OCI-LY1 (cell line): ENCODE measurements at regions not wholly inside any gene's neighbourhood (a gene's known extent, or its start where the extent isn't known, plus 50 kb on each side); places are given as distances from the start of the nearest gene placed in this dataset.

Experiments
- H2AFZ ChIP-seq: fragments of 200-600 bp; sonication (generic), shearing (Covaris generic); 2 replicates; pipeline ENCODE4 v1.6.0; 2014; ENCODE audit warnings: antibody characterized with exemption, mild to moderate bottlenecking, low read length
- H3F3A ChIP-seq: fragments of 200-600 bp; sonication (generic), shearing (Covaris generic); 2 replicates; pipeline ENCODE4 v1.6.0; 2014; ENCODE audit warnings: mild to moderate bottlenecking, antibody characterized with exemption, low read length, moderate library complexity; ENCODE audit not compliant: insufficient read depth
- H3K27ac ChIP-seq: fragments of 200-600 bp; sonication (generic); 2 replicates; pipeline ENCODE4 v1.5.1; 2014; ENCODE audit warnings: low read length, mixed run types, mild to moderate bottlenecking, low read depth; ENCODE audit not compliant: poor library complexity, severe bottlenecking
- H3K27me3 ChIP-seq: fragments of 200-600 bp; sonication (generic); 2 replicates; pipeline ENCODE4 v1.6.0; 2014; ENCODE audit warnings: antibody characterized with exemption, mild to moderate bottlenecking, low read length, moderate library complexity; ENCODE audit not compliant: insufficient read depth
- H3K36me3 ChIP-seq: fragments of 200-600 bp; sonication (generic); 2 replicates; pipeline ENCODE4 v1.6.1; 2014; ENCODE audit warnings: mild to moderate bottlenecking, antibody characterized with exemption, low read length, moderate library complexity, mixed read lengths; ENCODE audit not compliant: insufficient read depth
- H3K4me1 ChIP-seq: fragments of 200-600 bp; sonication (generic); 2 replicates; pipeline ENCODE4 v1.5.1; 2014; ENCODE audit warnings: mild to moderate bottlenecking, low read length, moderate library complexity; ENCODE audit not compliant: insufficient read depth, severe bottlenecking
- H3K4me2 ChIP-seq: fragments of 200-600 bp; sonication (generic), shearing (Covaris generic); 2 replicates; pipeline ENCODE4 v1.6.1; 2014; ENCODE audit warnings: low read length
- H3K4me3 ChIP-seq: fragments of 200-600 bp; sonication (generic); 2 replicates; pipeline ENCODE4 v1.5.1; 2014; ENCODE audit warnings: low read length, low read depth, mild to moderate bottlenecking, mixed read lengths; ENCODE audit not compliant: poor library complexity, severe bottlenecking
- H3K79me2 ChIP-seq: fragments of 200-600 bp; shearing (Covaris generic); 2 replicates; pipeline ENCODE4 v1.6.1; 2016; ENCODE audit warnings: mixed run types, low read length, mixed read lengths; ENCODE audit not compliant: insufficient read depth
- H3K9ac ChIP-seq: fragments of 200-600 bp; sonication (generic), shearing (Covaris generic); 2 replicates; pipeline ENCODE4 v1.6.1; 2014; ENCODE audit warnings: mild to moderate bottlenecking, low read length, mixed read lengths
- H3K9me2 ChIP-seq: fragments of 200-600 bp; sonication (generic), shearing (Covaris generic); 2 replicates; pipeline ENCODE4 v1.6.1; 2014; ENCODE audit warnings: low read depth, mild to moderate bottlenecking, low read length, mixed read lengths
- H3K9me3 ChIP-seq: fragments of 200-600 bp; shearing (Covaris generic); 2 replicates; pipeline ENCODE4 v1.6.1; 2014; ENCODE audit warnings: low read length, mixed read lengths
- H4K20me1 ChIP-seq: fragments of 200-600 bp; sonication (generic), shearing (Covaris generic); 2 replicates; pipeline ENCODE4 v1.6.0; 2016; ENCODE audit warnings: mild to moderate bottlenecking, low read length; ENCODE audit not compliant: insufficient read depth
- EZH2 ChIP-seq: fragments of 200-600 bp; sonication (generic), shearing (Covaris generic); IDR thresholded peaks from 2 replicates; pipeline ENCODE4 v1.8.0; 2017; ENCODE audit warnings: borderline replicate concordance, mixed run types, mild to moderate bottlenecking, antibody characterized with exemption, low read length, moderate library complexity, mixed read lengths
- TF ChIP-seq, protein P1 (sequence below): fragments of 200-600 bp; sonication (generic), shearing (Covaris generic); IDR thresholded peaks from 2 replicates; pipeline ENCODE4 v1.5.1; 2017; ENCODE audit warnings: mild to moderate bottlenecking, antibody characterized with exemption, low read length, moderate library complexity, mixed read lengths

DNA sequence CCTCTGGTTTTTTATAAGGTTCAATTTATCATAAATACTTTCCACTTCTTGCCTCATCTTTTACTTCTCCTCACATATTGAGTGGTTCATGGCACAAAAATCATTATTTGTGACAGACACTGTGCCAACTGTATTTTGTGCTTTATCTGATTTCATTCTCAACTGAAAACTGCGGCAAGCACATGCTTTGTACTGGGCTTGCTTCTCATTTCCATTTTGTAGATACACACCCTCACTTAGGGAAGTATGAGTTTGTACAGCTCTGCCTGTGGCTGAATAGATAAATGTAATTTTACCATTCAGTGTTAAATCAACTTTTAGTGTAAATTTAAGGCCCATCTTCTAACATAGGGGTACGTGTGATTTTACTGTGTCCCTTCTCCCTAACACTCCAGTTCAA is 83.6 kb downstream of the ANXA2R start:
- no peaks in the 10 kb centered on the region for H3K9me2 ChIP-seq
- no peak overlapping the region for H3K4me3 ChIP-seq
- H3K27me3 ChIP-seq: no peaks in the 10 kb centered on the region
- no peaks in the 10 kb centered on the region for H3F3A ChIP-seq
- H3K27ac ChIP-seq: no peak overlapping the region
- no peak overlapping the region for H2AFZ ChIP-seq
- no peaks in the 10 kb centered on the region for H4K20me1 ChIP-seq
- TF ChIP-seq, protein P1, sequence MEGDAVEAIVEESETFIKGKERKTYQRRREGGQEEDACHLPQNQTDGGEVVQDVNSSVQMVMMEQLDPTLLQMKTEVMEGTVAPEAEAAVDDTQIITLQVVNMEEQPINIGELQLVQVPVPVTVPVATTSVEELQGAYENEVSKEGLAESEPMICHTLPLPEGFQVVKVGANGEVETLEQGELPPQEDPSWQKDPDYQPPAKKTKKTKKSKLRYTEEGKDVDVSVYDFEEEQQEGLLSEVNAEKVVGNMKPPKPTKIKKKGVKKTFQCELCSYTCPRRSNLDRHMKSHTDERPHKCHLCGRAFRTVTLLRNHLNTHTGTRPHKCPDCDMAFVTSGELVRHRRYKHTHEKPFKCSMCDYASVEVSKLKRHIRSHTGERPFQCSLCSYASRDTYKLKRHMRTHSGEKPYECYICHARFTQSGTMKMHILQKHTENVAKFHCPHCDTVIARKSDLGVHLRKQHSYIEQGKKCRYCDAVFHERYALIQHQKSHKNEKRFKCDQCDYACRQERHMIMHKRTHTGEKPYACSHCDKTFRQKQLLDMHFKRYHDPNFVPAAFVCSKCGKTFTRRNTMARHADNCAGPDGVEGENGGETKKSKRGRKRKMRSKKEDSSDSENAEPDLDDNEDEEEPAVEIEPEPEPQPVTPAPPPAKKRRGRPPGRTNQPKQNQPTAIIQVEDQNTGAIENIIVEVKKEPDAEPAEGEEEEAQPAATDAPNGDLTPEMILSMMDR: no peak
- no peak for TF ChIP-seq EZH2
- H3K4me1 ChIP-seq: peaks cover 5% of the 10 kb centered on the region
- H3K4me2 ChIP-seq: no peak overlapping the region
- no peak overlapping the region for H3K9ac ChIP-seq
- H3K36me3 ChIP-seq: no peaks in the 10 kb centered on the region
- H3K9me3 ChIP-seq: no peaks in the 10 kb centered on the region
- no peaks in the 10 kb centered on the region for H3K79me2 ChIP-seq

- no peak overlapping the region for H3K4me2 ChIP-seq
- no peaks in the 10 kb centered on the region for H3K79me2 ChIP-seq
- no peaks in the 10 kb centered on the region for H3K9me2 ChIP-seq
- H4K20me1 ChIP-seq: no peaks in the 10 kb centered on the region
- no peak overlapping the region for H2AFZ ChIP-seq
- H3K27me3 ChIP-seq: no peaks in the 10 kb centered on the region; the same call in 1 of the 2 replicates
- TF ChIP-seq, protein P1: no peak
- TF ChIP-seq EZH2: no peak
- no peaks in the 10 kb centered on the region for H3K9me3 ChIP-seq
- no peaks in the 10 kb centered on the region for H3F3A ChIP-seq
- no peaks in the 10 kb centered on the region for H3K36me3 ChIP-seq
- peaks cover 32% of the 10 kb centered on the region for H3K4me1 ChIP-seq
- no peak overlapping the region for H3K4me3 ChIP-seq
- no peak overlapping the region for H3K27ac ChIP-seq
- no peak overlapping the region for H3K9ac ChIP-seq
Observed at GRCh38 chr5:42953041-42953440, 87.1 kb downstream of the ANXA2R start.

GRCh38 chr5:42952578-42952974 is 87.5 kb downstream of the ANXA2R start:
- Histone ChIP-seq H3K9ac (no peak overlapping the region), H3K4me1 (peaks cover 32% of the 10 kb centered on the region), H3K4me3 (no peak overlapping the region), H3K27me3 (no peaks in the 10 kb centered on the region; the same call in 1 of the 2 replicates), H2AFZ (no peak overlapping the region), H3F3A (no peaks in the 10 kb centered on the region), H3K4me2 (no peak overlapping the region), H3K79me2 (no peaks in the 10 kb centered on the region), H3K9me2 (no peaks in the 10 kb centered on the region), H3K27ac (no peak overlapping the region), H4K20me1 (no peaks in the 10 kb centered on the region), H3K36me3 (no peaks in the 10 kb centered on the region), H3K9me3 (no peaks in the 10 kb centered on the region)
- no peak for TF ChIP-seq EZH2
- TF ChIP-seq, protein P1: no peak
